ENCODE measurements at regions not wholly inside any gene's neighbourhood (a gene's known extent, or its start where the extent isn't known, plus 50 kb on each side); places are given as distances from the start of the nearest gene placed in this dataset.

DNA sequence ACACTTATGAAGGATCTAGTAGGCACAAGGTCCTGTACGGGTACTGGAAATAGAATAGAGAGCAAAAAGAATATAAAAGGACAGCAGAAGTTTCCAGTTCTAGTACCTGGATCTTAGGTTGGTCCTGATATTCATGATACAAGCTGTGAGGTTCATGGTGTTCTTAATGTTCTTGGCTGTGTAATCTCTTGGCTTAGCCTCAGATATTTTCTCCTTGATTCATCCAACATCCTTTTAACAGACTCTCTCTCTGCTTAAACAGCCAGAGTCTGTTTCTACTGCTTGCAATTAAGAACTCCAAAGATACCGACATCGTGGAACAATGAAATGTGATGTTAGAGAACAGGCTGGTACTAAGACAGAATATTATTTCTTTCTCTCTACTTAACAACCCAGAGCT, 49.9 kb downstream of the CNTN3 start:
- DNase-seq: no peak

DNA sequence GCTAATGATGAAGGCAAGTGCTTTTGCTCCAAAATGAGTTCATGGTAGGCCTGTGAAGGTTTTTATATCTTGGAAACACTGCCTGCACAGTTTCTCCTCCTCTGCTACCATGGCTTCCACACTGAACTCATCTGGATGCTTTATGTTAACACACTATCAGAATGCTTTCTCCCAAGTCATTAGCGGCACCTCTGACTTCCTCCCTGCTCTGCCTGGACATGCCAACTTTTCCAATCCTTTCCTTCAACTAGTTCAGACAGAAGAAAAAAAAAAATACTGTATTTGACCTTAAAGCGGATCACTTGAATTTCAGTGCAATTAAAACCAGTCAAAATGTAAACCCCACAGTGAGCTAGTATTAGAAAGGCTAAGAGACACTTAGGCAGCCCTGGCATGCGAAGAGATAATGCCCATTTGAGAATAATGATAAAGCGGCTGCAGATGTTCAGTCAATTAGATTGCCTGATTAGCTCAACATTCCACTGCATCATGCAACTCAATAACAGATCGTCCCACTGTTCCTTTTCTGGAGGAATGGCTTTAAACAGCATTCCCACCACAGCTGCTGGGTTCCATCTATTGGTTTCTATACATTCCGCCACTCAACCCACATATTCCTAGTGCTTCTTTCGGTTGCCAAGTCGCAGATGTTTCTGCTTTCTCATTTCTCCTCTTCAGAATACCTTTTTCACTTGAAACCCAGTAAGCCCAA, 51.7 kb downstream of the CNTN3 start:
- DNase-seq: no peak

GRCh38 chr3:74561881-74562280, 52.6 kb downstream of the CNTN3 start:
- no peak for DNase-seq

DNA sequence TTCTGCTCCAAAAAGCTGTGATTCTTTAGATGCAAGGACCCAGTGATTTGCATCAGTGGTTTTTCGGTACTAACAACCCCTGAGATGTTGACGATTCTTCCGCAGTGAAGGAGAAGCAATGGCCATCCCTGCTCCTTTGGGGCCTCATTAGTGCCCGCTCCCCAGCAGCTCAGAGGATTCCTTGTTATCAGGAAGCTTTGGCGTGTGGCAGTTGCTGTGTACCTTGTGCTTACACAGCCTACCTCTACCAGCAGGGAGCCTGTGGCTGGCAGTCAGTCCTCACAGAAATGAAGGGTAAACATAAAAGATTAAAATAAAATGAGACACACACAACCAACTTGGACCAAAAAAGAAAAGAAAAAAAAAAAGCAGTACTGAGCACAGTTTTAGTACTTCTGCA, 55.2 kb downstream of the CNTN3 start:
- no peak for DNase-seq

DNA sequence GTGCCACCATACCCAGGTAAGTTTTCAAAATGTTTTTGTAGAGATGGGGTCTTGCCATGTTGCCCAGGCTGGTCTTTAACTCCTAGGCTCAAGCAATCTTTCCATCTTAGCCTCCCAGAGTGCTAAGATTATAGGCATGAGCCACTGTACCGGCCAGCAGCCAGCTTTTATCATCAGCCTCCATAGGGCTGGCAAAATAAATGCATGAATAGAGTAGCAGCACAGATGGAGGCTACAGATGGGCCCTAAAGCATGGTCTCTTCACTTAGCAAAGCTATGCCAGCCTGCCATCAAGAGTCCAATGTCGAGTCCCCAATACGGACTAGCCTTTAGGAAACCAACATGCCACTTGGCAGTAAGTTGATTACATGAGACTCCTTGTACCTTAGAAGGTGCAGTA, 63.8 kb downstream of the CNTN3 start:
- no peak for DNase-seq

- DNase-seq: no peak
Observed at GRCh38 chr3:74546426-74546825, 68.0 kb downstream of the CNTN3 start.

- no peak for DNase-seq
Observed at GRCh38 chr3:74542441-74542840, 72.0 kb downstream of the CNTN3 start.

- no peak for DNase-seq
Observed at GRCh38 chr3:74539876-74540275, 74.6 kb downstream of the CNTN3 start.

- no peak for DNase-seq
Observed at GRCh38 chr3:74538669-74539068, 75.8 kb downstream of the CNTN3 start.

DNA sequence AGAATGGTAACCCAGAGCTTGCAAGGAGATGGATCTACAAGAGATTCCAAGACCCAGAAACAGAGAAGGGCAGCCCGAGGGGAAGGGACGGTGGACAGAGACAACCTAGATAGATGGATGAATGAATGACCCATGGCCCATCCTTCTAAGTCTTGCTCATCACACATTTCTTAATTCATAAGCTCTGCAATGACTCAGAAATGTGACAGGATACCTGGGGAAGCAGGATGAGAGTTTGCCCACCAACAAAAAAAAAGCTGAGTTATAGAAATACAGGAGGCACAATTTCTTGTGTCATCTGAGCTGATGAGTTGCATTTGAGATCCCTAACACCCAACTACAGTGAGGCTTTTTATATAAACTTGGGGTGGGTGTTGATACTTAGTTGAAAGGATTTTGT, 76.6 kb downstream of the CNTN3 start:
- no peak for DNase-seq

GRCh38 chr3:74537164-74537563, 77.3 kb downstream of the CNTN3 start:
- no peak for DNase-seq

DNA sequence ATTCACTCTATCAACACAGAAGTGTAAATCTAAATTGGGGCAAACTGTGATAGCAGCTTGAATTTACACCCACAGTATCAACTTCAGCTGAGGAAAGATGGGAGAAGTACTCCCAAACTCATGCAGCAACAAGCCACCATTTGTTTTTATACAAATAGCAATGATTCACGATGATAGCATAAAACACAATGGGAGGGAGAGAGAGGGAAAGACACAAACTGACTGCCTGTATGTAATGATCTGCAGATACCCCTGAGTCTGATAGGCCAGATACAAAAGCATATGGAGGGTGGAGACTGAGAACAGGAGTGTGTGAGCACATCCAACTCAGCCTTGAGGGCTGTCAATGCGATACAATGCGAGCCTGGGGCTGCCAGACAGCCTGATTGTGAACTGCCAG, 79.2 kb downstream of the CNTN3 start:
- DNase-seq: no peak

- DNase-seq: no peak
Observed at GRCh38 chr3:74534611-74535010, 79.8 kb downstream of the CNTN3 start.

DNA sequence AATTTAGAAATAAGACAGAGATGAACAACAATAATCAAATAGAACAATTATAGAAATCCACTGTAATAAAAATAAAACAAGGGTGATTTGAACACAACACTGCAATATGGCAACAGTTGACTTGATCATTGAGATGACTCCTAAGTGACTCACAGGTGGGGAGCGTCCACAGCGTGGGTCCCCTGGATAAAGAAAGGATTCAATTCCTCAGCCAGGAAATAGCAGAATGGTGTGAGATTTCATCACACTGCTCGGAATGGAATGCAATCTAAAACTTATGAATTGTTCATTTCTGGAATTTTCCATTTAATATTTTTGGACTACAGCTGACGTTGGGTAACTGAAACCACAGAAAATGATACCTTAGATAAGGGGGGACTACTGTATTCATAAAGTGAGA, 82.0 kb downstream of the CNTN3 start:
- DNase-seq: no peak

- no peak for DNase-seq
Observed at GRCh38 chr3:74531491-74531890, 83.0 kb downstream of the CNTN3 start.

DNA sequence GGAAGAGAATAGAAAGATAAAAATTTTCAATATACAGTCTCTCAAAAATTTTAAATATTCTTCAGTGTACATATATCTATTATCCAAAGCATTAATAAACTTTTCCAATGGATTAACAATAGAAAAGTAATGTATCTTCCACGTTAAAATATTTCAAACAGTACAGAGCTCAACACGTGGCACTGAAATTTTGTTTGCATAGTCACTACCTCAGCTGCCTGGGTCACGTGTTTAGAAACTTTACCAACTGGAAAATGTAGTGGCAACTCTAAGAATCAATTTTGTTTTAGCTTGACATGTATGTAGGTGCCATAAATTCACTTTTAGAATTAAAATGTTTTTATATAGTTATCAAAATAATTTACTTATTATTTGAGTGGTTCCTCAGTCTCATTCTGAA, 85.3 kb downstream of the CNTN3 start:
- DNase-seq: no peak

GRCh38 chr3:74527566-74527965, 86.9 kb downstream of the CNTN3 start:
- no peak for DNase-seq

GRCh38 chr3:74523811-74524210, 90.6 kb downstream of the CNTN3 start:
- no peak for DNase-seq

DNA sequence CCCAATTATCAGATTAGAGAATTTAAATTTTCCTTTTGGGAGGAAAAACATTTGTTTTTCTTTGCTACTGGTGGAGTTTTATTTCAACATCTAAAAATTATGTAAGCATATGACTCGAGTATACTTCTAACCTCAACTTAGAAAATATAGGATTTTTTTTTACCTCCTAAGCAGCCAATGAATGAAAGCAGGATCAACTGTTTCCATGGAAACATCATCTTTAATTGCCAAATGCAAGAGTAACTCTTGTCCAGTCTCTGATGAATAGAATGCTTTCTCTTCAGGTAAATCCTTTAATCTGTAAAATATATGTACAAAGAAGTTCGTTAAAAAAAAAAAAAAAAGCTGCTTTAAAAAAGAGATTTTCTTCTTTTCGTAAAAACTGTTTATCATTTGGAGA, 93.6 kb downstream of the CNTN3 start:
- DNase-seq: no peak

DNA sequence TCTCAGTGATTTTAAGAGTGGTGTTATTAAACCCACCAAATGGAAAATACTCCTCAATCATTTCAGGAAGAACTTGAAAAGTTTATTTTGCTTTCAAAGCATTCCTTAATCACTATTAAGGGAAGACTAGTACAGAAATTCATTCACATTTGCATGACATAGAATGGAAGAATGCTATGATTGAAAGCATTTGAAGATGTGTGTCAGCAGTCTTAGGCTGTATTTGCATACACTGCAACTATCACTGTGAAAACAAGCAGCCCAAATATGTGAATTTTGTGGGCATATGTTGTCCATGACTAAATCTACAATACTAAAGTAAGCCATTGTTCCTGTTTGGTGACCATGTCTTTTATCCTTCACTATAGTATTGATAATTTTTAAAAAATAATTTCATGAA, 95.8 kb downstream of the CNTN3 start:
- no peak for DNase-seq

GRCh38 chr3:74516019-74516418, 98.4 kb downstream of the CNTN3 start:
- DNase-seq: no peak

DNA sequence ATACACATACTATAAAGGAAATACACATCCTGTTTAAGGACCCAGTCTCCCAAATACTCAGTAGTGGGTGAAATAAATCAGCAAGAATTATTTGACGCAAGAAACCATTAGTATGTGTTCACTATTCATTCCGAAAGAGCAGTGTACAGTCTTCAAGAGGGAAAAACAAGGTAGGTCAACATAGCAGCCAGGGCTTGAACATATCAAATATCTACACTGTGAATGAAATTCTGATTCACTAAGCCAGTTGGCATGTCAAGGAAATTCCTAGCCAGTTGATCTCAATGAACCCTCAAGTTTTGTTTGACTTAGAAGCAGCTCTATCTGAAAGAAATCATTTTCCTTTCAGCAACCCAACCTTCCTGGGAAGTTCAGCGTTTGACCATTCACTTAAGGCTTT, 99.0 kb downstream of the CNTN3 start:
- no peak for DNase-seq

DNA sequence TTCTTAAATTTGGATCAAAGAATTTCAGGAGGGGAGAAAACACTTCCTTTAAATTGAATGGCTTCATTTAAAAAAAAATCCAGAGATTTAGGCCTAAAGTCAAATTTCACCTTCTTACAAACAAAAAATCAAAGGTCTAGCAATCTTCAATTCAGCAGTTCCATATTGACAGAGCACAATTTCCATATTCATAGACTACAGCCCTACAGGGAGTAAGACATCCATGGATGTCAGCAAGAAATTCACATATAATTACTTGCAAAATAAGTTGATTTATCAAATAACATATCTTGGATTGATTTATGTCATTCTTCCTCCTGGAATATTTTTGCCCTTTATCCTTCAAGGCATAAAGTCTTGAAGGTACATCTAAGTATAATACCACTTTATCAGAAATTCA, 103.4 kb downstream of the CNTN3 start:
- no peak for DNase-seq

DNA sequence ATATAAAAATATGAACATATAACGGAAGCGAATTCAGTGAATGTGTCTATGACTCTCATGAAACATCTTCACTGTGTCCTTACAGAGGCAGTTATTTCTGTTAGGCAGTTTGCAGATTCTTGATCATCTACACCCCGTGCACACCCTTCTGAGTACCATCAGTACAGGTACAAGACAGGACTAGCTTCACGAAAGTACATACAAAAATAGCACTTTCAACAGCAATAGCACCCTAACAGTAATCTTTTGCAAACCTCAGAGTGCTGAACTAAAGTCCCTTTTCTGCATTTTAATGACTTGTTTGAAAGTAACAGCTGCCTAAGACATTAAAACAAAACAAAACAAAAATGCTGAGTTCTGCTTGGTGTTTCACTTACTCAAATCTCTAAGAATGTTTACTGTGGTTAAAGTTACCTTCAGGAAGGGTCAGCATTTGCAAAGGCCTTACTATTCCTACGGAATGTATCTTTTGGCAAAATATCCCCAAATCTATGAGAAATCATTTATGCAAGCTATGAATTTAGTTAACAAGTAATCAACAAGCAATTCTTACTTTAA, 104.1 kb downstream of the CNTN3 start:
- DNase-seq: no peak

GRCh38 chr3:74507691-74508090, 106.8 kb downstream of the CNTN3 start:
- DNase-seq: no peak

Measured in Kasumi-1 (cell line).